ENCODE measurements at regions not wholly inside any gene's neighbourhood (a gene's known extent, or its start where the extent isn't known, plus 50 kb on each side); places are given as distances from the start of the nearest gene placed in this dataset.

DNA sequence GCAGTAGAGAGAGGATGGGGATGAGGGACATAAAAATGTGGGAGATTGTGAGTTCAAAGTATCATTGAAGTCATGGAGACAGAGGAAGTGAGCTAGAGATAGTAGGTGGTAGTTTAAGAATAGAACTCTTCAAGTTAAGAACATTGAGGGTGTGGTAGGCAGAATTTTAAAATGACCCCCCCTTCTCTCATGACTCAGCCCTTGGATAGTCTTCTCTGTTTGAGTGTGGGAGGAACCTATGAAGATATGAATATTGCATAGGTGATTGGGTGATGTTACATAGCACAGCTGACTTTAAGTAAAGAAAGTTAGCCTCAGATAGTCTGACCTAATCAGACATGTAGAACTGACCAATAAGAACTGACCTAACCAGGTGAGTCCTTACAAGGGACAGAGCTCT, 418.6 kb downstream of the FOXO1 start:
- FAIRE-seq (no peak), DNase-seq (ENCODE audit: insufficient read length, low spot score) (no peak)
- TF ChIP-seq, protein P1, sequence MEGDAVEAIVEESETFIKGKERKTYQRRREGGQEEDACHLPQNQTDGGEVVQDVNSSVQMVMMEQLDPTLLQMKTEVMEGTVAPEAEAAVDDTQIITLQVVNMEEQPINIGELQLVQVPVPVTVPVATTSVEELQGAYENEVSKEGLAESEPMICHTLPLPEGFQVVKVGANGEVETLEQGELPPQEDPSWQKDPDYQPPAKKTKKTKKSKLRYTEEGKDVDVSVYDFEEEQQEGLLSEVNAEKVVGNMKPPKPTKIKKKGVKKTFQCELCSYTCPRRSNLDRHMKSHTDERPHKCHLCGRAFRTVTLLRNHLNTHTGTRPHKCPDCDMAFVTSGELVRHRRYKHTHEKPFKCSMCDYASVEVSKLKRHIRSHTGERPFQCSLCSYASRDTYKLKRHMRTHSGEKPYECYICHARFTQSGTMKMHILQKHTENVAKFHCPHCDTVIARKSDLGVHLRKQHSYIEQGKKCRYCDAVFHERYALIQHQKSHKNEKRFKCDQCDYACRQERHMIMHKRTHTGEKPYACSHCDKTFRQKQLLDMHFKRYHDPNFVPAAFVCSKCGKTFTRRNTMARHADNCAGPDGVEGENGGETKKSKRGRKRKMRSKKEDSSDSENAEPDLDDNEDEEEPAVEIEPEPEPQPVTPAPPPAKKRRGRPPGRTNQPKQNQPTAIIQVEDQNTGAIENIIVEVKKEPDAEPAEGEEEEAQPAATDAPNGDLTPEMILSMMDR (IDR thresholded peaks at IDR 0.05; ENCODE audit: insufficient read depth, missing control alignments) = no peak

DNA sequence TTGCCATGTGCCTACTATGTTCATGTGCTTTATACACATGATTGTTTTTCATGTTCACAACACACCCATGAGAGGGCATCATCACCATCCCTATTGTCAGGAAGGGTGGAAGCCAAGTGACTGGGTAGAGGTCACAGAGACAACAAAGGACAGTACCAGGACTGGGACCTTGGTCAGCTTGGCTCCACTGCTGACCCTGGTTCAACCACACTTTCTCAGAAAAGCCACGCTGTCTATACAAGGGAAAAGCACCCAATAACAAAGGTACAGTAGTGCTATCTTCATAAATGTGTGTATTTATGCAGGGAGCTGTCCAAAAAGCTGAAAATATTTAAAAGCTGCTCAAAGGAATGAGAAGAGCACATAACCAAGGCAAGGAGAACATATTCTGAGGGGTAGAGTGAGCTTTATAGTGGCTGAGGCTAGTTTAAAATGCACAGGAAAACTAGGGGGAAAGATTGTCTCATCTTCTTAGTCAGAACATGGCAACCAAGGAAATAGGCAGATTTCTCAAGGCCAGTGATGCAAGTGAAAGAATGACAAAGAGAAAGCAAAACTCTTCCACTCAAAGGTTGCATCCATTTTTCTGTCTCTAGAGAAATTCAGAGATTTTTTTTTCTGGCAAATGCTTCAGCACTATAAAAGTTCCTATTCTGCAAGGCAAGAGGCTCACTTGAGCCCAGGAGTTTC, 415.0 kb downstream of the FOXO1 start:
- TF ChIP-seq, protein P1 (IDR thresholded peaks at IDR 0.05; ENCODE audit: insufficient read depth, missing control alignments) = no peak
- DNase-seq (ENCODE audit: insufficient read length, low spot score) (no peak), FAIRE-seq (no peak)

DNA sequence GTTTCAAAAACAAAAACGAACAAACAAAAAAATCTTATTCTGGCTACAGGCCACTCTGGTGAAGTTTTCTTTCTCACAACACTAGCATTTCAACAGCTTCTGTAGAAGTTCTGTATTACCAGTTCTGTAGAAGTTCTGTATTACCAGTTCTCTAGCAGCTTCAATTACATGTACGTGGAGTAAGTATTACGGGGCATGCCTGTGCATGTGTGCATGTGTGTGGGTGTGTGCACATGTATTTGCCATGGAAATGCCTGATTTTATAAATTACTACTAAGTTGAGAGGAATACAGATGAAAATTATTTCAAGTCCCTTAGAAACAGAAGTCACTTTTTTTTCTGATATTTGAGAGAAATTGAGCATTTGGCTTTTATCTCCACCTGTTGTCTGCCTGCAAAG, 414.2 kb downstream of the FOXO1 start:
- DNase-seq (ENCODE audit: insufficient read length, low spot score) = no peak
- TF ChIP-seq, protein P1 (IDR thresholded peaks at IDR 0.05; ENCODE audit: insufficient read depth, missing control alignments) = no peak
- FAIRE-seq = no peak

DNA sequence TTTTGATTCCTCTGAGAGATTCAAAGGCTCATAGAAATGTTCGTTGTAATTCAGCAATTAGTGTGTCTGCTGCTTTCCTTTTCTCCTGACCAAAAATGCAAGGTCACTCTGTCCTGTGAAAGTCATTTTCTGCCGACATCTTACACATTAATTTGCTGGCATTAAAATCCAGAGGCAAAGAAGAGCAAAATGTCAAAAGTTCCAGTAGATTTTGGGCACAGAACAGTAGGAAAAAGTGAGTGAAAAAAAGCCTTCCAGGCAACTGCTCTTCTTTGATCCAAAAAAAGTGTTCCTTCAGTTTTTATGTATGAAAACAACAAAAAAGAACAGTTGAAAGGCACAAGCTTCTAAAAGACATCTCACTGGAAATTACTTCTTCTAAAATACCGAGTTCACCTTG, 413.8 kb downstream of the FOXO1 start:
- DNase-seq (ENCODE audit: insufficient read length, low spot score) = no peak
- TF ChIP-seq, protein P1 (IDR thresholded peaks at IDR 0.05; ENCODE audit: insufficient read depth, missing control alignments) = no peak
- no peak for FAIRE-seq

DNA sequence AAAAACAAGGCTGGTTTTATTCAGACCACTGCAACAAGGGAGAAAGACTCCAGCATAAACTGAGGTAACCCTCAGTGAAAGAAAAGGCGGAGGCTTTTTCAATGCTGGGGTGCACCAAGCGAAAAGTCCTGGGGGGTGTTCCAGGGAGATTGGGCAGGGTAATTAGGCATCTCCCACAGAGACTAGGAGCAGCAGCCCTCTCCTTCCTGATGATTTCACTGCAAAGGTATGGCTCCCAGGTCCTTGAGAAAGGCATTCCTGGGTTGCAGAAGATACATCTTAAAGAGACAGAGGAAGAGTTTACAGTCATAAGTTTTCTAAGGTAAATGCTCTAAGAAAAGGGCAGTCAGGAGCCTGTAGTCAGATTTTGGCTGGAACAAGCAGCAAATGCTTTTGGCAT, 412.0 kb downstream of the FOXO1 start:
- DNase-seq (ENCODE audit: insufficient read length, low spot score) (no peak), FAIRE-seq (no peak)
- TF ChIP-seq, protein P1 (IDR thresholded peaks at IDR 0.05; ENCODE audit: insufficient read depth, missing control alignments) = no peak

DNA sequence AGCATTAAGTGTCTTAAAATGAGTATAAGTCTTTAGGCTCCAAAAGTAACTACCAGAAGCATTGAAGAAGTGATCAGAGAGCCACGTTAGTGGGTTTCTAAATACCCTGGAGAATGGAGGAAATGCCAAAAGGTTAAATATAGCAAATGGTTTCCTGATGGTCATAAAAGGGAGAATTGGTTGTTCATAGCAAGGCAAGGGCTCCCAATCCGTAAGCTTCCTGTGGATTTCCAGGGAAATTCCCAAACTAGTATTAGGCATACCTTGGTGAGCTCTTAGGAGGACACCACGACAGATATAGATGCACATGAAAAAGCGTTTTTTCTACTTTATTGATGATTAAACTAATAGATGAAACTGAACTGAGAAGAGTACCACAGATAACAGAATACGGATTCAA, 410.9 kb downstream of the FOXO1 start:
- no peak for FAIRE-seq
- TF ChIP-seq, protein P1 (IDR thresholded peaks at IDR 0.05; ENCODE audit: insufficient read depth, missing control alignments) = no peak
- DNase-seq (ENCODE audit: insufficient read length, low spot score) = no peak

DNA sequence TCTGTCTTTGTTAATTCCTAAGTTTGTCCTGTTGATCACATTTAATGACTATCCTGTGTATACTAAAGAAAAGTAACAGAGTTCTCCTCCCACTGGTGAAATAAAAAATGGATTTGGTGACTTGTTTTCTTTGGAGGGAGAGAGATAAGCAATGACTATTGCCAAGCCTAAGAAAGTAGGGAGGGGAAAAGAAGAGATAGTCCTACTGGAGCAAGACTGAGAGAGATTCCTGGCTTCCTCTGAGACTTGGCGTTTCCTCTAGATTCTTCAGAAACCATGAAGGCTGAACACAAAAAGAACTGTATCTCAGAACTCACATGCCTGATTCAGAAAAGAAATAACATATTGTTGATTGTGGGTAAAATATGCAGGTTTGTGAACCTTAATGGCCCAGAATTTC, 406.5 kb downstream of the FOXO1 start:
- TF ChIP-seq, protein P1 (IDR thresholded peaks at IDR 0.05; ENCODE audit: insufficient read depth, missing control alignments) = no peak
- no peak for DNase-seq (ENCODE audit: insufficient read length, low spot score)
- no peak for FAIRE-seq

Data from D721Med (cell line).